Lung (tissue), 11 donors: ENCODE measurements at regions not wholly inside any gene's neighbourhood (a gene's known extent, or its start where the extent isn't known, plus 50 kb on each side); places are given as distances from the start of the nearest gene placed in this dataset.
A peak's percentile ranks its signal among the peaks of the same experiment; 100 is the strongest.

Experiments
- ATAC-seq: fragments of 200-7000 bp; cut with Tn5 transposase; one replicate; pipeline ENCODE4 v1.9.1; 2020; ENCODE audit warnings: moderate number of reproducible peaks; ENCODE audit not compliant: insufficient read depth, low FRiP score
- DNase-seq, 3 donors: peaks; one replicate each; pipeline ENCODE4 v3.0.0-alpha.2; 2013 to 2017
- H3K27ac ChIP-seq, 2 donors: one replicate each; pipeline ENCODE4 v1.5.1; 2013; ENCODE audit warnings: mild to moderate bottlenecking in 2 of 2, moderate library complexity in 2 of 2, control low read depth in 1 of 2, inconsistent platforms in 1 of 2, low read depth in 1 of 2, low read length in 1 of 2
- H3K27me3 ChIP-seq, 3 donors: one replicate each; pipeline ENCODE4 v1.5.1; 2013; ENCODE audit warnings: low read length in 2 of 3; ENCODE audit not compliant: control insufficient read depth in 3 of 3, insufficient read depth in 3 of 3
- H3K36me3 ChIP-seq, 4 donors: one replicate each; pipeline ENCODE4 v1.5.1; 2013; ENCODE audit warnings: low read length in 4 of 4, mild to moderate bottlenecking in 1 of 4, moderate library complexity in 1 of 4; ENCODE audit not compliant: control insufficient read depth in 4 of 4, insufficient read depth in 4 of 4
- H3K4me1 ChIP-seq, 5 donors: one replicate each; pipeline ENCODE4 v1.5.1; 2013; ENCODE audit warnings: low read length in 5 of 5, mild to moderate bottlenecking in 2 of 5, moderate library complexity in 1 of 5; ENCODE audit not compliant: control insufficient read depth in 5 of 5, insufficient read depth in 5 of 5
- H3K4me3 ChIP-seq: one replicate; pipeline ENCODE4 v1.5.1; 2013; ENCODE audit warnings: mild to moderate bottlenecking, control low read depth, moderate library complexity
- H3K9ac ChIP-seq, 2 donors: one replicate each; pipeline ENCODE4 v1.5.1; 2013; ENCODE audit warnings: low read length in 2 of 2, control low read depth in 1 of 2; ENCODE audit not compliant: insufficient read depth in 1 of 2
- H3K9me3 ChIP-seq, 4 donors: one replicate each; pipeline ENCODE4 v1.5.1; 2013; ENCODE audit warnings: low read length in 3 of 4, mild to moderate bottlenecking in 1 of 4, moderate library complexity in 1 of 4; ENCODE audit not compliant: control insufficient read depth in 4 of 4, insufficient read depth in 3 of 4
- CTCF ChIP-seq: IDR thresholded peaks from 2 replicates; pipeline ENCODE4 v1.5.1; 2012; ENCODE audit warnings: mild to moderate bottlenecking; ENCODE audit errors: control extremely low read depth, extremely low read depth
- WGBS, 2 donors: extraction: QIAGEN DNeasy Blood & Tissue Kit; methylation state at CpG; one replicate each; pipeline ENCODE4 v1.1.7; 2013; 5-methylcytosine and 5-hydroxymethylcytosine counted together
- donor health status: control.
- donor health status: control.
- donor health status: Bipolar disorder and iron deficiency.
- donor health status: healthy.
- donor health status: DM: yes; HTN: yes; CAD: no.

DNA sequence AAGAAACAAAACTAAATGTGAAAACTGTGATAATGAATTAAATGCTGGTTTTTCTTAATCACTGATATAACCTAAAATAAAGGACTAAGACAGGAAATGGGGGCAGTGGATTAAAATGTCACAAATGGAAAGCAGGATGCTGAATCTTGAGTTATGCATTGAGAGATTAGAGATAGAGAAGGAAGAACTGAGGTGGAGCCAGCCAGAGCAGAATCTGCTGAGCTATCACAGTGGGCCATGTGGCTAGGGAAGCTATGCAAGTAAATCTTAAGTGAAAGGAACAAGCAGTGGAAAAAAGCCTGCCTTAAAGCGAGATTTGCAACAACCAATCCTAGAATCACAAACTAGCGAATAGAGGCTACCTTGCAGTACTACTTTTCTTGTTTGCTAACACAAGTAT, 188.5 kb upstream of the RASA1 start:
- 59 to 75% methylated on average over 2 of the region's 2 CpGs for WGBS, 2 donors
- ATAC-seq, result no peak

DNA sequence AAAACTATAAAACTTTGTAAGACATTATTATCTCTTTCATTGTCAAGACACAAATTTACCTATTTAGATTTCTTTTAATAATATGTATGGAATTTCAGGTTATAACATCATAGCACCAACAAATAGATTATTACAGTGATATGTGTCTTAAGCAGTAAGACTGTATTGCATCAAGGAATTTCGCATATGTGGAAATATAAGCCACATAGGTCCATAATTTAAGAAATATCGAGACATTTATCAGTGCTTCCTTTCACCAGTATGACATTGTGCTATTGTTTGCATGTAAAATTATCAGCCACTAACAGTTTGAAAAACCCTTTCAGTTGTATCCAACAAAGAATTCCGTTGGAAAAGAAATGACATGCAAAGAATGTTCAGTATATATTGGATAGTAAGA, 186.7 kb upstream of the RASA1 start:
- H3K27me3 ChIP-seq, result no peaks in the 10 kb centered on the region
- DNase-seq, result no peak
- ATAC-seq, result no peak
- no peak overlapping the region for H3K4me3 ChIP-seq
- H3K27ac ChIP-seq, result no peak overlapping the region
- H3K9me3 ChIP-seq, result peaks cover 0 to 7% (median 2%) of the 10 kb centered on the region in 4 donors
- no peaks in the 10 kb centered on the region for H3K36me3 ChIP-seq
- no peak overlapping the region for H3K9ac ChIP-seq
- 10 to 32% methylated on average over 3 of the region's 3 CpGs for whole genome bisulfite sequencing, 2 donors
- TF ChIP-seq CTCF, result no peak
- no peaks in the 10 kb centered on the region for H3K4me1 ChIP-seq

More for the DNA sequence above, 188.5 kb upstream of the RASA1 start:
- Histone ChIP-seq H3K9me3 (peaks cover 0 to 3% (median 0%) of the 10 kb centered on the region in 4 donors), H3K4me1 (no peaks in the 10 kb centered on the region), H3K4me3 (no peak overlapping the region), H3K27ac (no peak overlapping the region), H3K36me3 (no peaks in the 10 kb centered on the region), H3K9ac (no peak overlapping the region), H3K27me3 (no peaks in the 10 kb centered on the region)
- no peak for DNase-seq
- TF ChIP-seq CTCF, result no peak

- no peak overlapping the region for H3K4me3 ChIP-seq
- ATAC-seq (peak; percentile 53), DNase-seq (no peak)
- WGBS, 2 donors, result 27 to 30% methylated on average over 4 of the region's 4 CpGs
- H3K27ac ChIP-seq, result no peak overlapping the region
- peaks cover 0 to 7% (median 2%) of the 10 kb centered on the region in 4 donors for H3K9me3 ChIP-seq
- H3K27me3 ChIP-seq, result no peaks in the 10 kb centered on the region
- no peak overlapping the region for H3K9ac ChIP-seq
- H3K4me1 ChIP-seq, result no peaks in the 10 kb centered on the region
- H3K36me3 ChIP-seq, result no peaks in the 10 kb centered on the region
- no peak for TF ChIP-seq CTCF
These were observed 185.9 kb upstream of the RASA1 start for GRCh38 chr5:87081511-87082372.

DNA sequence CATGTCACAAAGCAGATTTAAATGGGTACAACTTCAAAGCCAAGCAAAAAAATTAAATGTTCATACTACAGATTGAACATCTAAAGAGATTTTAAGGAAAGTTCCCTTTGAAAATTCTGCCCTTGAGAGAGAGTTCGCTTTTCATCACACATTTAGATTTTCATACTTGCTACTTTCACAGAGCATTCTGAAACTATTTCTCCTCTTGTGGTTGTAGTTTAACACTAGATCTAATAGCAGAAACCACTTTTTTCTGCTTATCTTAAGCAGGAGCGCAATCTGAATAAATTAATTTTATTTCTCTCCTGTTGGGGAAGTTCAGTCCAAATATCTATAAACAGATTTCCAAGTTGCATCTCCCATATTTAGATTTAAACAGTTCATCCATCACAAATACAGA, 173.3 kb upstream of the RASA1 start:
- Histone ChIP-seq H3K4me1 (no peaks in the 10 kb centered on the region), H3K4me3 (no peak overlapping the region), H3K27ac (no peak overlapping the region), H3K9ac (no peak overlapping the region), H3K9me3 (no peaks in the 10 kb centered on the region), H3K36me3 (no peaks in the 10 kb centered on the region), H3K27me3 (no peaks in the 10 kb centered on the region)
- 84 to 90% methylated on average over 2 of the region's 2 CpGs for WGBS, 2 donors
- DNase-seq (no peak), ATAC-seq (no peak)
- TF ChIP-seq CTCF, result no peak
